ENCODE measurements at regions not wholly inside any gene's neighbourhood (a gene's known extent, or its start where the extent isn't known, plus 50 kb on each side); places are given as distances from the start of the nearest gene placed in this dataset.

DNA sequence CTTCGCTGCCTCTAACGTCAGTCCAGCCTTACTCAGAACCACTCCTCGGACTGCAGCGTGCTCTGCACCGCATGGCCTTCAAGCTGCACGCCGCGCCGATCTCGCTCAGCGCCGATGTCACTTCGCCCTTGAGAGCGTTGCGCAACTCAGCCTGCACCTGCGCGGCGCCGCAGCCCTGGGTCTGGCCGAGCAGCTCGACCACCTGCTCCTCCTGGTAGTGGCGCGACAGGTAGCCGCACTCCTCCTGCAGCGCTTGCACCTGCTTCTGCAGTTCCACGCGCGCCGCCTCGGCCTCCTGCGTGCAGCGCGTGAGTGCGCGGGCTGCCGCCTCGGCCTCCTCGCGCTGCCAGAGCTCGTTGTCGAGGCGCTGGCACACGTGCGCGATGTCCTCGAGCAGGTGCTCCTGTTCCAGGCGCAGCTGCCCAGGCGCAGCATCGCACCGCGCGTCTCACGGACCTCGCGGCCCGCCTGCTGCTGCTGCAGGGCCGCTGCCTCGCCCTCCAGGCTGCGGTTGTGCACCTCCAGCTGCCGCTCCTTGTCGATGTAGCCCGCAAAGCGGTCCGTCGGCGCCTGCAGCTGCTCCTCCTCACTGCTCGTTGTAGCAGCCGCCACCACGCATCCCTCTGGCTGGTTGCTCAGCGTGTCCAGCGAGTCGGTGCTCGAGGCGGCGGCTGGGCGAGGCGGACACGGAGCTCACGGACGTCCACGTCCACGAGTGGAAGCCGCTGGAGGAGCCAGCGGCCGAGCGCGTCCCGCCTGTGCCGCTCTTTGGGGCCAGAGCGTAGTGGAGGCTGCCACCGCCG lies 380.6 kb upstream of the CHD6 start:
- Histone ChIP-seq H3K9me3 (peaks cover 0 to 4% (median 0%) of the 10 kb centered on the region in 4 donors), H3K4me1 (no peaks in the 10 kb centered on the region), H3K36me3 (no peaks in the 10 kb centered on the region), H3K4me3 (no peak overlapping the region), H3K27me3 (no peaks in the 10 kb centered on the region), H3K27ac (no peak overlapping the region)
- no peak for DNase-seq
- TF ChIP-seq CTCF (IDR thresholded peaks at IDR 0.05) (no peak), POLR2A (IDR thresholded peaks at IDR 0.05) (no peak)

- Histone ChIP-seq H3K36me3 (no peaks in the 10 kb centered on the region), H3K4me1 (no peaks in the 10 kb centered on the region), H3K4me3 (no peak overlapping the region), H3K27me3 (no peaks in the 10 kb centered on the region), H3K27ac (no peak overlapping the region), H3K9me3 (peaks cover 0 to 4% (median 0%) of the 10 kb centered on the region in 4 donors)
- TF ChIP-seq CTCF (IDR thresholded peaks at IDR 0.05) = no peak
- no peak for TF ChIP-seq POLR2A (IDR thresholded peaks at IDR 0.05)
- DNase-seq = no peak
These were observed 378.8 kb upstream of the CHD6 start for GRCh38 chr20:41996951-41997350.

DNA sequence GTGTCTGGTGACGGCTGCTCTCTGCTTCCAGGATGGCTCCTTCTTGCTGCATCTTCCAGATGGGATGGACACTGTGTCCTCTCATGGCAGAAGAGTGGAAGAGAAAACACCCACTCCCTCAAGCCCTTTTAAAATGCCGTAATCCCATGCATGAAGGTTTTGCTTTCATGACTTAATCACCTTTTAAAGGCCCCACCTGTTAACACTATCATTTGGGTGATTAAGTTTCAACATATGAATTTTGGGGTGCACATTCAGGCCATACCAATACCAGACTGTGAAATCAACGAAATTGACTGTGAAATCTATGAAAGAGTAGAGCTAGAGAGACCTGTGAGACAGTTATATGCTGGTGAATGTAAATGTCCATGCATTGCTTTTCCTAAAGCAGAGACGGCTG lies 374.3 kb upstream of the CHD6 start:
- H3K4me3 ChIP-seq = no peak overlapping the region
- H3K9me3 ChIP-seq = no peaks in the 10 kb centered on the region
- no peaks in the 10 kb centered on the region for H3K27me3 ChIP-seq
- H3K4me1 ChIP-seq = no peaks in the 10 kb centered on the region
- H3K27ac ChIP-seq = no peak overlapping the region
- TF ChIP-seq CTCF (IDR thresholded peaks at IDR 0.05) (no peak), POLR2A (IDR thresholded peaks at IDR 0.05) (no peak)
- H3K36me3 ChIP-seq = no peaks in the 10 kb centered on the region
- no peak for DNase-seq

DNA sequence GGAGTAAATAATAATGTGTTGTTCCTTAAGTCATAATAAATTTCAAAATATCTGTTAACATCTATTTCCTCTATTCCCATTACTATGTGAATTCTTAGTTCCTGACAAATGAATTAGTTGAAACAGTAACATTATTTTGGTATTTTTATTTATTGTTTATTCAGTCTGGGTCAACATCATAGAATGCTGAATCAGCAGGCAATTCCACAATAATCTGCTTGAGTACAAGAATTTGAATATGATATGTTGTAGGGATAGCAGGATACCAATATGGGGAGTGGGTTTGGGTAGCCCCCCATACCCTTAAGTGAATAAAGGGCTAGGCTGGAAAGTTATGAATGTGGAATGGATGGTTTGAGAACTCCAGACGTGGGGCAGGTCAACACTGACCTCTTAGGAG lies 373.2 kb upstream of the CHD6 start:
- TF ChIP-seq POLR2A (IDR thresholded peaks at IDR 0.05) (no peak), CTCF (IDR thresholded peaks at IDR 0.05) (no peak)
- H3K27me3 ChIP-seq = no peaks in the 10 kb centered on the region

DNA sequence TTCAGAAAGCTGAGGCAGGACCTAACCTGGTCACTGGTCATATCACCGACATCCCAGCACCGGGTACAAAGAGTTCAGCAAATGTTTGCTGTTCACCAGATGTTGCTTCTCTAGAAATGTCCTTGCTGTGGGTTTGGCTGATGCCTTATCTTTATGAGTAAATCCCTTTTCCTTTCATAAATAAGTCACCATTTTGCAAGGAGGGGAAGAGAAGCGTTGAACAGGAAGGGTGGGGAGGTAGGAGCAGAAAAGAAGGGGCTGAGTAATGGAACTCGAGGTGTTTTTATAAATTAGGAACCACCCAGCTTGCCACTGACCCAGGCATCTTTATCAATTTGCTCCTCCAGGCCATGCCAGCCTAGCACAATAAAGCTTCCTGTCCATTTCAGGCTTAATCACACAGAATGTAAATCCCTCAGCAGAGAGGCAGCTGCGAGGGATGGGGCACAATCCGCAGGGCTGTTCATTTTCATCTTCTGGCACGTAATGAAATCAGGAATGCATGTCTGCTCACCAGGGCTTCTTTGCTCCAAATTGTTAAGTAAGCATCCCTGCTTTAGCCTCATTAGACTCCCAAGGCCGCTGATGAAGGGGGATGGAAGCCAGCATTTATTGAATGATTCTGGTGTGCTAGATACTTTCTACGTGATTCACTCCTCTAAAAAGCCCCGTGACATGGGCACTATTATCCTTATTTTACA lies 371.9 kb upstream of the CHD6 start:
- Histone ChIP-seq H3K27ac (no peak overlapping the region), H3K27me3 (no peaks in the 10 kb centered on the region), H3K4me3 (no peak overlapping the region), H3K4me1 (no peaks in the 10 kb centered on the region), H3K36me3 (no peaks in the 10 kb centered on the region), H3K9me3 (no peaks in the 10 kb centered on the region)
- no peak for DNase-seq
- TF ChIP-seq CTCF (IDR thresholded peaks at IDR 0.05) (no peak), POLR2A (IDR thresholded peaks at IDR 0.05) (no peak)

More for the DNA sequence above, 373.2 kb upstream of the CHD6 start:
- no peaks in the 10 kb centered on the region for H3K9me3 ChIP-seq
- no peak overlapping the region for H3K27ac ChIP-seq
- no peaks in the 10 kb centered on the region for H3K36me3 ChIP-seq
- no peak overlapping the region for H3K4me3 ChIP-seq
- H3K4me1 ChIP-seq = no peaks in the 10 kb centered on the region
- no peak for DNase-seq

Measured in Peyer's patch (tissue), 4 donors.